ENCODE measurements at regions not wholly inside any gene's neighbourhood (a gene's known extent, or its start where the extent isn't known, plus 50 kb on each side); places are given as distances from the start of the nearest gene placed in this dataset.

DNA sequence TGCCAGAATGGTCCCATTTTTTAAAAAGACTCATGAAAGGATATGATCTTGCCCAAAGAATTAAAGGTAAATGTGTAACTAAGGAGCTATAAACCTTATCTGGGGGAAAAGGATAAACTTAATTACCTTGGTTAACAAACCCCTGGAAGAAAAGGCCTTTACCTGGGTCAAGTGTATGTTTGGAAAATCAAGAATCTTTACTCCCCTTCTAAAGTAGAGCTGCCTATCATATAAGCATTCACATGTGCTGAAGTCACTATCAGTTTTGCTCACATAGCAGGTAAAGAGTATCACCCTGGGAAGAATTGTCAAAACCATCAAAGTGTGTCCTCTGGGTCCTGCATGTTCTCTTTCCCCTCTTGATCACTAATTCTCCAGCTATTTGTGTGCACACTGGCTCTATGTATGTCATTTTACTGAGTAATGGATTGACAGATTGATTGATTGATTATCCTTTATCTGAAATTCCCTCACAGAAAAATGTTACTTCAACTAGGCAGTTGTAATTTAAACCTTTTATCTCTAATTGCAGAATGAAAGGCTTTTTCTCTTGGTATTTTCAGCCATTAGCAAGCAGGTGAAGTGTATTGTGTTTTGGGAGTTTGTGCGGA is 199.4 kb downstream of the NOL4 start:
- H3K36me3 ChIP-seq (ENCODE audit: insufficient read depth, insufficient read length, low read length): no peaks in the 10 kb centered on the region
- H3K4me3 ChIP-seq (ENCODE audit: insufficient read length, low read depth): no peak overlapping the region
- no peaks in the 10 kb centered on the region for H3K4me1 ChIP-seq (ENCODE audit: insufficient read depth, insufficient read length)
- no peaks in the 10 kb centered on the region for H3K27me3 ChIP-seq (ENCODE audit: insufficient read depth, insufficient read length)
- no peak for TF ChIP-seq ZNF274 (IDR thresholded peaks at IDR 0.05; ENCODE audit: low read depth, low read length)
- TF ChIP-seq SUZ12 (IDR thresholded peaks at IDR 0.05; ENCODE audit: extremely low read depth, insufficient read depth, insufficient read length): no peak
- no peak for TF ChIP-seq YY1 (IDR thresholded peaks at IDR 0.05; ENCODE audit: insufficient read depth, insufficient read length)
- no peak overlapping the region for H3K9ac ChIP-seq (ENCODE audit: insufficient read length, low read depth)
- H3K9me3 ChIP-seq (ENCODE audit: insufficient read depth, low read length): no peaks in the 10 kb centered on the region
- no peak for DNase-seq (ENCODE audit: low read depth, low spot score)

DNA sequence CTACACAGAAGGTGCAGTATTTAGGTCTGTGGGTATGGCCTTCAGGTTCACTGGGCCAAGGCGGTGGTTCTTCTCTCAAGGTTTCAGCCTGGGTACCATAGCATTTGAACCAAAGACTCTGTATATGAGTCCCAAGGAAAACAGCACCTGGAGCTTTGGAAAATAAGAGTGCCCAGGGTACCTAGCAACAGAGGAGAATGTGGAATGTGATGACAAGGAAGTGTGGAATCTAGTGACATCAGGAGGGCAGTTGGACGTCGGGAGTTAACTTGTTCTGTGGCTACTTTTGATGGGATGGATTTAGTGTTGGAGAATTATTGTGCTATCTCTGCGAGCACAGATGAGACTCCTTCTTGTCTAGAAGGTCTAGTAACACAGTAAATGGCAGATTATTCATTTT is 201.2 kb downstream of the NOL4 start:
- Histone ChIP-seq H3K9ac (ENCODE audit: insufficient read length, low read depth) (no peak overlapping the region), H3K9me3 (ENCODE audit: insufficient read depth, low read length) (no peaks in the 10 kb centered on the region), H3K36me3 (ENCODE audit: insufficient read depth, insufficient read length, low read length) (no peaks in the 10 kb centered on the region), H3K27me3 (ENCODE audit: insufficient read depth, insufficient read length) (no peaks in the 10 kb centered on the region), H3K4me3 (ENCODE audit: insufficient read length, low read depth) (no peak overlapping the region), H3K4me1 (ENCODE audit: insufficient read depth, insufficient read length) (no peaks in the 10 kb centered on the region)
- TF ChIP-seq YY1 (IDR thresholded peaks at IDR 0.05; ENCODE audit: insufficient read depth, insufficient read length): no peak
- no peak for TF ChIP-seq SUZ12 (IDR thresholded peaks at IDR 0.05; ENCODE audit: extremely low read depth, insufficient read depth, insufficient read length)
- TF ChIP-seq ZNF274 (IDR thresholded peaks at IDR 0.05; ENCODE audit: low read depth, low read length): no peak
- DNase-seq (ENCODE audit: low read depth, low spot score): no peak

DNA sequence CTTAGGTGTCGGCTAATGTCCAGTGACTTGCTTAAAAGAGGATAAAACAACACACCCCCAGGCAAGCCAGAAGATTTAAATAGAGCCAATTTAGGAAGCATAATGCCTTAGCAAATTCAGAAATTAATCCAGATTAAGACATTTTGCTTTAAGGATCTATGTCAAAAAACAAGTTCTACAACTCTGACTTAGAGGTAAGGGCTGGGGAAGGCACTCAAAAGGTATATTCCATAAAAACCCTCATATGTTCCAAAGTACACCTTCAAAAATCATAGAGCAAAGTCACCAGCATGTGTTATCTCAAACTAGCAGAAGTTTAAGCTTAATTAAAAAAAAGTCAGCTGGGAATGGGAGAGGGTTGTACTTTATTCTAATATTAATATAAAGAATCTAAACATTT is 206.4 kb downstream of the NOL4 start:
- no peak overlapping the region for H3K9ac ChIP-seq (ENCODE audit: insufficient read length, low read depth)
- no peaks in the 10 kb centered on the region for H3K36me3 ChIP-seq (ENCODE audit: insufficient read depth, insufficient read length, low read length)
- no peaks in the 10 kb centered on the region for H3K9me3 ChIP-seq (ENCODE audit: insufficient read depth, low read length)
- TF ChIP-seq SUZ12 (IDR thresholded peaks at IDR 0.05; ENCODE audit: extremely low read depth, insufficient read depth, insufficient read length) (no peak), YY1 (IDR thresholded peaks at IDR 0.05; ENCODE audit: insufficient read depth, insufficient read length) (no peak), ZNF274 (IDR thresholded peaks at IDR 0.05; ENCODE audit: low read depth, low read length) (no peak)
- no peaks in the 10 kb centered on the region for H3K4me1 ChIP-seq (ENCODE audit: insufficient read depth, insufficient read length)
- H3K4me3 ChIP-seq (ENCODE audit: insufficient read length, low read depth): no peak overlapping the region
- DNase-seq (ENCODE audit: low read depth, low spot score): no peak
- no peaks in the 10 kb centered on the region for H3K27me3 ChIP-seq (ENCODE audit: insufficient read depth, insufficient read length)

DNA sequence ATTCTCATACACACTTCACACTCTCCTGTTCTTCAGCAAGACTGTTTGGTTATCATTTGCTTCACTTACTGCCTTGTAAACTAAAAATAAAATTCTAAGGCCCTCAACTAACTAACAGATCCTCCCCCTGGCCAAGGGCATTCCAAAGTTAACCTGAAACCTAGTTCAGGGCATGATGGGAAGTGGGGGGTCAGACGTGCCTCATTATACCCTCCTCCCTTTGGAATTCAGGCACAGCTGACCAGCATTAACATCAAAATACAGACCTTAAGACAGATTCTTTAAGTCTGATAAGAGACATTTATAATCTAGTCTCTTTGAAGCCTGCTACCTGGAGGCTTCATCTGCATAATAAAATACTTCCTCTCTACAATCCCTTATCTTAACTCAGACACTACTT is 221.0 kb downstream of the NOL4 start:
- Histone ChIP-seq H3K36me3 (ENCODE audit: insufficient read depth, insufficient read length, low read length) (no peaks in the 10 kb centered on the region), H3K9me3 (ENCODE audit: insufficient read depth, low read length) (peaks cover 22% of the 10 kb centered on the region; the same call in 1 of the 2 replicates), H3K27me3 (ENCODE audit: insufficient read depth, insufficient read length) (no peaks in the 10 kb centered on the region), H3K9ac (ENCODE audit: insufficient read length, low read depth) (no peak overlapping the region), H3K4me1 (ENCODE audit: insufficient read depth, insufficient read length) (no peaks in the 10 kb centered on the region), H3K4me3 (ENCODE audit: insufficient read length, low read depth) (no peak overlapping the region)
- TF ChIP-seq ZNF274 (IDR thresholded peaks at IDR 0.05; ENCODE audit: low read depth, low read length) (no peak), YY1 (IDR thresholded peaks at IDR 0.05; ENCODE audit: insufficient read depth, insufficient read length) (no peak), SUZ12 (IDR thresholded peaks at IDR 0.05; ENCODE audit: extremely low read depth, insufficient read depth, insufficient read length) (no peak)
- no peak for DNase-seq (ENCODE audit: low read depth, low spot score)

- Histone ChIP-seq H3K4me1 (ENCODE audit: insufficient read depth, insufficient read length) (no peaks in the 10 kb centered on the region), H3K36me3 (ENCODE audit: insufficient read depth, insufficient read length, low read length) (no peaks in the 10 kb centered on the region), H3K9ac (ENCODE audit: insufficient read length, low read depth) (no peak overlapping the region), H3K27me3 (ENCODE audit: insufficient read depth, insufficient read length) (no peaks in the 10 kb centered on the region), H3K9me3 (ENCODE audit: insufficient read depth, low read length) (peaks cover 22% of the 10 kb centered on the region; the same call in 1 of the 2 replicates), H3K4me3 (ENCODE audit: insufficient read length, low read depth) (no peak overlapping the region)
- DNase-seq (ENCODE audit: low read depth, low spot score): no peak
- TF ChIP-seq SUZ12 (IDR thresholded peaks at IDR 0.05; ENCODE audit: extremely low read depth, insufficient read depth, insufficient read length): no peak
- no peak for TF ChIP-seq ZNF274 (IDR thresholded peaks at IDR 0.05; ENCODE audit: low read depth, low read length)
- no peak for TF ChIP-seq YY1 (IDR thresholded peaks at IDR 0.05; ENCODE audit: insufficient read depth, insufficient read length)
Measured at GRCh38 chr18:34002130-34002529, 222.6 kb downstream of the NOL4 start.

- Histone ChIP-seq H3K27me3 (ENCODE audit: insufficient read depth, insufficient read length) (no peaks in the 10 kb centered on the region), H3K4me1 (ENCODE audit: insufficient read depth, insufficient read length) (no peaks in the 10 kb centered on the region), H3K9me3 (ENCODE audit: insufficient read depth, low read length) (peaks cover 22% of the 10 kb centered on the region; the same call in 1 of the 2 replicates), H3K4me3 (ENCODE audit: insufficient read length, low read depth) (no peak overlapping the region), H3K9ac (ENCODE audit: insufficient read length, low read depth) (no peak overlapping the region), H3K36me3 (ENCODE audit: insufficient read depth, insufficient read length, low read length) (no peaks in the 10 kb centered on the region)
- TF ChIP-seq SUZ12 (IDR thresholded peaks at IDR 0.05; ENCODE audit: extremely low read depth, insufficient read depth, insufficient read length) (no peak), YY1 (IDR thresholded peaks at IDR 0.05; ENCODE audit: insufficient read depth, insufficient read length) (no peak), ZNF274 (IDR thresholded peaks at IDR 0.05; ENCODE audit: low read depth, low read length) (no peak)
- DNase-seq (ENCODE audit: low read depth, low spot score): no peak
Measured at GRCh38 chr18:34001376-34001775, 223.3 kb downstream of the NOL4 start.

- Histone ChIP-seq H3K9ac (ENCODE audit: insufficient read length, low read depth) (no peak overlapping the region), H3K4me1 (ENCODE audit: insufficient read depth, insufficient read length) (no peaks in the 10 kb centered on the region)
Measured at GRCh38 chr18:33987206-33987605, 237.5 kb downstream of the NOL4 start.

More at GRCh38 chr18:33987206-33987605, 237.5 kb downstream of the NOL4 start:
- Histone ChIP-seq H3K36me3 (ENCODE audit: insufficient read depth, insufficient read length, low read length) (no peaks in the 10 kb centered on the region), H3K4me3 (ENCODE audit: insufficient read length, low read depth) (no peak overlapping the region), H3K27me3 (ENCODE audit: insufficient read depth, insufficient read length) (no peaks in the 10 kb centered on the region), H3K9me3 (ENCODE audit: insufficient read depth, low read length) (no peaks in the 10 kb centered on the region)
- DNase-seq (ENCODE audit: low read depth, low spot score): no peak
- no peak for TF ChIP-seq YY1 (IDR thresholded peaks at IDR 0.05; ENCODE audit: insufficient read depth, insufficient read length)
- no peak for TF ChIP-seq SUZ12 (IDR thresholded peaks at IDR 0.05; ENCODE audit: extremely low read depth, insufficient read depth, insufficient read length)
- TF ChIP-seq ZNF274 (IDR thresholded peaks at IDR 0.05; ENCODE audit: low read depth, low read length): no peak

All from NT2/D1 (cell line).